NCI-H1092 treated with DMSO at 0.1 percent for 48 hours (cell line): ENCODE measurements at regions not wholly inside any gene's neighbourhood (a gene's known extent, or its start where the extent isn't known, plus 50 kb on each side); places are given as distances from the start of the nearest gene placed in this dataset.
"Not testable (repeated sequence)": the region's sequence is repeated elsewhere in the genome, so short reads cannot be mapped to it uniquely, and the experiment has no call there.

Experiments
- DNase-seq: peaks from one replicate; lab custom pipeline; 2025; lab: John Stamatoyannopoulos, UW

- no peak for DNase-seq
Observed at GRCh38 chr2:109049022-109049421, 60.0 kb upstream of the EDAR start.

- DNase-seq, result no peak
Observed at GRCh38 chr2:109048163-109048562, 59.1 kb upstream of the EDAR start.

GRCh38 chr2:109047569-109047968 is 58.5 kb upstream of the EDAR start:
- not testable (repeated sequence) for DNase-seq

- DNase-seq, result no peak
Observed at GRCh38 chr2:109046925-109047508, 58.0 kb upstream of the EDAR start.

GRCh38 chr2:109045505-109045904 is 56.5 kb upstream of the EDAR start:
- DNase-seq, result no peak

GRCh38 chr2:109038992-109039391 is 50.0 kb upstream of the EDAR start:
- DNase-seq, result no peak
